GM18507 (cell line): ENCODE measurements at regions not wholly inside any gene's neighbourhood (a gene's known extent, or its start where the extent isn't known, plus 50 kb on each side); places are given as distances from the start of the nearest gene placed in this dataset.
"Not testable (repeated sequence)": the region's sequence is repeated elsewhere in the genome, so short reads cannot be mapped to it uniquely, and the experiment has no call there.

Experiments used
- DNase-seq: peaks from one replicate; pipeline ENCODE4 v3.0.0; 2011; ENCODE audit warnings: low read depth; ENCODE audit not compliant: insufficient read length; ENCODE audit errors: extremely low spot score
- FAIRE-seq: peaks from 2 replicates; lab custom pipeline; 2011; peaks lifted over from hg19 to GRCh38; lab: Jason Lieb, UNC

- DNase-seq (no peak), FAIRE-seq (no peak)
These were observed 112.1 kb downstream of the CENPF start for GRCh38 chr1:214715126-214715525.

DNA sequence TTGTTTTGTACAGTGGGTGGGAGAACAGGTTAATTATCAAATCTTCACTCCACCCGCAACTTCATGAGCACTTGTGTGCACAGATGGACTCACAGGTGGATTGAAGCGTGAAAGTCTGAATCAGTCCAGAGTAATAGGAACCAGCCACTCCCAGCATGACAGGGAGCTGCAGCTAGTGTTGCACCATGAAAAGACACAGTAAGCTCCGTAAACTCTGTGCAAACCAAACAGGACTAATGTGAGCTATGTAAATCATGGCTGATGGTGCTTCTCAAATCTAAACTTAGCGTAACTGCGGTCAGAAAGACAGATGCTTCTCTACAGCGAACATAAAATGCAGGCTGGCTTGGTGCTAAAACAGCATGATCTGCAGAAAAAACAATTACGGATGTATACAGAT is 114.4 kb downstream of the CENPF start:
- no peak for DNase-seq
- FAIRE-seq: no peak

- no peak for FAIRE-seq
- no peak for DNase-seq
These were observed 115.7 kb downstream of the CENPF start for GRCh38 chr1:214718724-214719123.

GRCh38 chr1:214719207-214719606 is 116.2 kb downstream of the CENPF start:
- DNase-seq: no peak
- FAIRE-seq: no peak

GRCh38 chr1:214720561-214720960 is 117.6 kb downstream of the CENPF start:
- no peak for FAIRE-seq
- DNase-seq: no peak

DNA sequence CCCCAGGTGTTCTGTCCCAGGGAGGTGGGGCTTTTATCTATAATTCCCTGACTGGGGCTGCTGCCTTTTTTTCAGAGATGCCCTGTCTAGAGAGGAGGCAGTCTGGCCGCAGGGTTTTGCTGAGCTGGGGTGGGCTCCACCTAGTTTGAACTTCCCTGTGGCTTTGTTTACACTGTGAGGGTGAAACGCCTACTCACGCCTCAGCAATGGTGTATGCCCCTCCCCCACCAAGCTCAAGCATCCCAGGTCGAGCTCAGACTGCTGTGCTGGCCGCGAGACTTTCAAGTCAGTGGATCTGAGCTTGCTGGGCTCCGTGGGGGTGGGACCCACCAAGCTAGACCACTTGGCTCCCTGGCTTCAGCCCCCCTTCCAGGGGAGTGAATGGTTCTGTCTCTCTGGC is 124.3 kb downstream of the CENPF start:
- DNase-seq (no peak), FAIRE-seq (no peak)

GRCh38 chr1:214739621-214740238 is 136.7 kb downstream of the CENPF start:
- FAIRE-seq (no peak), DNase-seq (no peak)

DNA sequence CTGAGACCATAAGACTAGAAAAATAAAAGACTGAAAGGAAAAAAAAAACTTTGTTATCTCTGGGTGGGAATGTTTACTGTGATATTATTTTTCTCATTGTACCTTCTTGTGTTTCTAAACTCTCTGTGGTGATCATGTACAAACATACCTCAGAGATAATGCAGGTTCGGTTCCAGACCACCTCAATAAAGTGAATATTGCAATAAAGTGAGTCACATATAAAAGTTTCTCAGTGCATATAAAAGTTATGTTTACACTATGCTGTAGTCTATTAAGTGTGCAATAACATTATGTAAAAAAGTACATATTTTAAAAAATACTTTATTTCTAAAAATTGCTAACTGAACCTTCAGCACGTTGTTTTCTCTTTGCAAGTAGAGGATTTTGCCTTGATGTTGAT is 137.5 kb downstream of the CENPF start:
- FAIRE-seq (no peak), DNase-seq (no peak)

- FAIRE-seq (no peak), DNase-seq (no peak)
These were observed 144.1 kb downstream of the CENPF start for GRCh38 chr1:214747050-214747635.

DNA sequence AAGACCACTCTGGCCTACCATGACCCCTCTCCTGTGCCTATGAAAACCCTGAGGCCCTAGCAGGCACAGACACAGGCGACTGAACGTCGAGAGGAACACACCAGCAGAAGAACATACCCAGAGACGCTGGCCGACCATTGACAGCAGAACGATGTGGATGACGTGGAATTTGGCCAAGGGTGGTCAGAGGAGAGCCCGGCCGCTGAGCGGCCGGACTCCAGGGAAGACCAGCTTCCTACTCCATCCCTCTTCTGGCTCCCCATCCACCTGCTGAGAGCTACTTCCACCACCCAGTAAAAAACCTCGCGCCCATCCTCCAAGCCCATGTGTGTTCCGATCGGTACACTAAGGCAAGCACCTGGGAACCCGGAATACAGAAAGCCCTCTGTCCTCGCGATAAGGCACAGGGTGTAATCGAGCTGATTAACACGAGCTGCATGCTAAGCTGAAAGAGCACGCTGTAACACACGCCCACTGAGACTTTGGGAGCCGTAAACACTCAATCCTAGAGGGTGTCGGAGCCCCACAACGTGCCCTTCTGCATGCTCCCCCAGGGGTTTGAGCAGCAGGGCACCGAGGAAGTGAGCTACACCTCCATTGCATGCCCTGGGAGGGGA is 150.3 kb downstream of the CENPF start:
- DNase-seq: no peak
- no peak for FAIRE-seq

- DNase-seq (no peak), FAIRE-seq (no peak)
These were observed 158.0 kb downstream of the CENPF start for GRCh38 chr1:214761030-214761429.

GRCh38 chr1:214762902-214763301 is 159.9 kb downstream of the CENPF start:
- DNase-seq (no peak), FAIRE-seq (no peak)

GRCh38 chr1:214764502-214764901 is 161.5 kb downstream of the CENPF start:
- FAIRE-seq (no peak), DNase-seq (no peak)

GRCh38 chr1:214767221-214767620 is 164.2 kb downstream of the CENPF start:
- no peak for DNase-seq
- no peak for FAIRE-seq

GRCh38 chr1:214769666-214770065 is 166.7 kb downstream of the CENPF start:
- DNase-seq, FAIRE-seq: not testable (repeated sequence)

GRCh38 chr1:214777364-214777763 is 174.4 kb downstream of the CENPF start:
- no peak for DNase-seq
- FAIRE-seq: no peak

DNA sequence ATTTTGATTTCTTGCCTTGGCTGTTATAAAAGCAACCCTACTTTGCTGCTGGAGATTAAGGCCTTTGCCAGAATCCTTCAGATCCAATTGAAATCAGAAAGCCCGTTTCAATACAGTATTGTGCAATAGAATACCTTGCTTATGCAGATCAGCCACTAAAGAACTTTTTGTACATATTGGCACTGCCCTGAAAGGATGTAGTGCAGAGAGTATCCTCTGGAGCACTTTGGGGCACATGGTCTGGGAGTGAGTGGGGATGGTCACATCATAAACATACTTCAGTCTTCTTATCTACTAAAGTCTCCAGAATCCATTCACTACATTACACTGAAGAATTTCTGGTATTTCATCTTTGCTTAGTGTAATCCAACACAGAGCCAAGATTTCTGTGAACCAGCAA is 189.0 kb downstream of the CENPF start:
- FAIRE-seq (no peak), DNase-seq (no peak)

DNA sequence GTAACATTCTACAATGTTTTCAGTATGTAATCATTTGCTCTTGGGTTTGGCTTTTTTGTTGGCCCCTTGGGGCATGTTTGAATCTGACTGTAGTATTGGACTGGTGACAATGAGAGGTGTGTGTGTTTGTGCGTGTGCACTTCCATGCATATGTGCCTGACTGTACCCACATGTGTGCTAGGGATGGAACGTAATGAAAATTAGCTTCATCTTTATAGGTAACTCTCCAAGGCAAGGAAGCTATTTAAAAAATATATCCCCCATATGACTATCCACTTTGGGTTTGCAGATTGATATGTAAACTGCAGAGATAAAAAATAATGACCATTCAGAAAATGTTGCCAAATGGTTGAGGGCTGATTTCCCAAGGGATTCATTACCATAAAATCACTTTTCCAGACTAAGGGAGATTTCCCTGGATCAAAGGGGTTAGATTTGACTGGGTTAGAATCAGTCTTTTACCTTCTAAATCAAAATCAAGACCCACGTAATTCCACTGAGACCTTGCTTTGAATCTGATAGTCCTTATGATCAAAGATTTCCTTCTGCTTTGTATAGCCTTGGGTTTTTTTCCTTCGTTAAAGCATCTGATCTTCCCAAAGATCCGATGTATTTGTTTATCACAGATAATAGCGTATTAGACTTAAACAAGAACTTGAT is 189.7 kb downstream of the CENPF start:
- FAIRE-seq (no peak), DNase-seq (no peak)

DNA sequence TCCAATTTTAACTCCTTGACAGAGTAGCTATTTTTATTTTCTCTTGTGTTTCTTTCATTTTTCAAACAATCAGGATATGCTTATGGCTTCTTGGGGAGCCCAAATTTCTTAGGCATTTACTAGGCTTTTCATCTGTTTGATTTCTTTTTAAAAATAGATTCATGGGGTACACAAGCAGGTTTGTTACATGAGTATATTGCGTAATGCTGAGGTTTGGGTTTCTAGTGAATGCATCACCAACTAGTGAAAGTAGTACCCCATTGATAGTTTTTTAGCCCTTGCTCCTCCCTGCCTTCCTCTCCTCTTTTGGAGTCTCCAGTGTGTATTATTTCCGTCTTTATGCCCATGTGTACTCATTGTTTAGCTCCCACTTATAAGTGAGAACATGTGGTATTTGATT is 190.7 kb downstream of the CENPF start:
- no peak for FAIRE-seq
- no peak for DNase-seq

DNA sequence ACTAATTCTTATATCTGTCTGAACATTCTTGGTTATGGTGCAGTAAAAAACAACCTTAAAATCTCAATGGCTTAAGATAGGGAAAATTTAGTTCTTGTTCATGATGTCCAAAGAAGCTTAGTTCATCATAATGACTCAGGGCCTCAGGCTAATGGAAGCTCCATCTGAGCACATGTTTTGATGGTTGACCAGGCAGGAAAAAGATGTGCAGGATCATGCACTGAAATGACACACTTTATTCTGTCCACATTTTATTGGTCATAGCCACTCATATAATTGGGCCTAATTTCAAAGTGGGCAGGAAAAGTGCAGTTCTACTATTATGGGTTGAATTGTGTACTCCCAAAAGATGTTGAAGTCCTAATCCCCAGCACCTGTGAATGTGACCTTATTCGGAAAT is 198.2 kb downstream of the CENPF start:
- FAIRE-seq (no peak), DNase-seq (no peak)
